ENCODE measurements at regions not wholly inside any gene's neighbourhood (a gene's known extent, or its start where the extent isn't known, plus 50 kb on each side); places are given as distances from the start of the nearest gene placed in this dataset.

- TF ChIP-seq CTCF (IDR thresholded peaks at IDR 0.05) (no peak), POLR2A (IDR thresholded peaks at IDR 0.05) (no peak)
Measured at GRCh38 chr2:88810488-88810887, 119.0 kb downstream of the RPIA start.
